HCT116 (cell line): ENCODE measurements at regions not wholly inside any gene's neighbourhood (a gene's known extent, or its start where the extent isn't known, plus 50 kb on each side); places are given as distances from the start of the nearest gene placed in this dataset.

ENCODE experiments used
- ATAC-seq: fragments of 200-7000 bp; cut with Tn5 transposase; 2 replicates; pipeline ENCODE4 v1.9.1; 2020; ENCODE audit warnings: mild to moderate bottlenecking, moderate library complexity
- BruUV-seq: library from RNA; stranded (reverse); fragments of 400-500 nt; replicated peaks from 2 replicates; lab custom pipeline; 2021; lab: Mats Ljungman, UMichigan
- CTCF ChIA-PET: fragments of 300-600 bp; sonication (Branson Sonifier 250); formaldehyde crosslinking; loops from one replicate; lab custom pipeline; 2021; ENCODE audit warnings: antibody characterized with exemption; lab: Charles Lee
- POLR2A ChIA-PET: fragments of 300-600, 350-600 bp; sonication (Branson Sonifier 250); formaldehyde crosslinking; loops from one replicate; lab custom pipeline; 2021; ENCODE audit warnings: antibody characterized with exemption; lab: Charles Lee
- RAD21 ChIA-PET, 2 experiments: fragments of 300-600 bp; sonication (Branson Sonifier 250); formaldehyde crosslinking; loops; one replicate each; lab custom pipeline; 2023; ENCODE audit warnings: low total read pairs in 2 of 2; ENCODE audit not compliant: uncharacterized antibody in 2 of 2, unreplicated experiment in 2 of 2, low non-redundant PET in 1 of 2; lab: Charles Lee
- DNase-seq: peaks from one replicate; pipeline ENCODE4 v3.0.0-alpha.2; 2010; ENCODE audit warnings: low read depth, low spot score
- H2AFZ ChIP-seq: fragments of 200-600 bp; shearing (Covaris generic), sonication (generic); 2 replicates; pipeline ENCODE4 v1.6.1; 2017; ENCODE audit warnings: low read depth, mixed run types, mixed read lengths, antibody characterized with exemption, low read length; ENCODE audit not compliant: poor library complexity, severe bottlenecking
- H3K27ac ChIP-seq: 2 replicates; pipeline ENCODE4 v1.5.1; 2012; ENCODE audit warnings: low read depth, low read length
- H3K27me3 ChIP-seq: fragments of 200-600 bp; sonication (generic); 2 replicates; pipeline ENCODE4 v1.6.1; 2016; ENCODE audit warnings: mixed run types, low read length, mixed read lengths; ENCODE audit not compliant: insufficient read depth
- H3K36me3 ChIP-seq, 2 experiments: fragments of 200-500 bp in 1 of 2; fragments of 200-600 bp in 1 of 2; sonication (Bioruptor generic) in 1 of 2; sonication (generic) in 1 of 2; 2 replicates each; pipeline versions ENCODE4 v1.5.1 to v1.6.1; 2014 to 2016; ENCODE audit warnings: low read length in 2 of 2, inconsistent platforms in 1 of 2, mixed read lengths in 1 of 2, mixed run types in 1 of 2; ENCODE audit not compliant: insufficient read depth in 2 of 2, control insufficient read depth in 1 of 2
- H3K4me1 ChIP-seq, 2 experiments: fragments of 200-600 bp in 1 of 2; sonication (generic) in 1 of 2; 2 replicates each; pipeline versions ENCODE4 v1.5.1 to v1.6.1; 2012 to 2017; ENCODE audit warnings: low read length in 2 of 2, inconsistent platforms in 1 of 2, mild to moderate bottlenecking in 1 of 2, mixed read lengths in 1 of 2, mixed run types in 1 of 2, moderate library complexity in 1 of 2; ENCODE audit not compliant: insufficient read depth in 2 of 2, control insufficient read depth in 1 of 2
- H3K4me2 ChIP-seq: fragments of 200-600 bp; sonication (generic); 2 replicates; pipeline ENCODE4 v1.6.1; 2017; ENCODE audit warnings: mixed run types, low read length, mixed read lengths
- H3K4me3 ChIP-seq, 2 experiments: fragments of 200-600 bp in 1 of 2; sonication (generic) in 1 of 2; replicated peaks in 1 of 2; 2 replicates each; pipeline ENCODE4 v1.5.1; 2011 to 2016; ENCODE audit warnings: low read length in 2 of 2, control low read depth in 1 of 2, low read depth in 1 of 2, mild to moderate bottlenecking in 1 of 2, mixed read lengths in 1 of 2, mixed run types in 1 of 2
- H3K79me2 ChIP-seq: fragments of 200-600 bp; sonication (generic); 2 replicates; pipeline ENCODE4 v1.6.1; 2017; ENCODE audit warnings: mild to moderate bottlenecking, mixed run types, low read length, moderate library complexity, mixed read lengths; ENCODE audit not compliant: insufficient read depth
- H3K9ac ChIP-seq: fragments of 200-600 bp; sonication (generic); 2 replicates; pipeline ENCODE4 v1.6.1; 2016; ENCODE audit warnings: low read length, mixed read lengths
- H3K9me2 ChIP-seq: fragments of 200-600 bp; sonication (generic), shearing (Covaris generic); 2 replicates; pipeline ENCODE4 v1.6.1; 2017; ENCODE audit warnings: mixed run types, mild to moderate bottlenecking, moderate library complexity; ENCODE audit not compliant: insufficient read depth
- H3K9me3 ChIP-seq, 2 experiments: fragments of 200-500 bp in 1 of 2; fragments of 200-600 bp in 1 of 2; sonication (Bioruptor generic) in 1 of 2; sonication (generic) in 1 of 2; 2 replicates each; pipeline ENCODE4 v1.6.1; 2014 to 2017; ENCODE audit warnings: low read length in 2 of 2, mixed read lengths in 2 of 2, inconsistent platforms in 1 of 2, low read depth in 1 of 2, mild to moderate bottlenecking in 1 of 2, mixed run types in 1 of 2, moderate library complexity in 1 of 2; ENCODE audit not compliant: control insufficient read depth in 1 of 2, insufficient read depth in 1 of 2
- H4K20me1 ChIP-seq: fragments of 200-600 bp; sonication (generic), shearing (Covaris generic); 2 replicates; pipeline ENCODE4 v1.6.1; 2017; ENCODE audit warnings: mixed run types, mild to moderate bottlenecking, moderate library complexity; ENCODE audit not compliant: insufficient read depth
- EZH2 ChIP-seq: fragments of 200-600 bp; sonication (generic); IDR thresholded peaks from 2 replicates; pipeline ENCODE4 v1.6.1; 2017; ENCODE audit warnings: antibody characterized with exemption, mixed run types
- EZH2phosphoT487 ChIP-seq: fragments of 200-600 bp; IDR thresholded peaks from 2 replicates; pipeline ENCODE4 v1.6.1; 2018; ENCODE audit warnings: antibody characterized with exemption, borderline replicate concordance
- JUND ChIP-seq: IDR thresholded peaks from 2 replicates; pipeline ENCODE4 v1.6.1; 2012
- MAX ChIP-seq: IDR thresholded peaks from 2 replicates; pipeline ENCODE4 v1.6.1; 2012
- POLR2AphosphoS5 ChIP-seq: IDR thresholded peaks from 2 replicates; pipeline ENCODE4 v1.6.1; 2011; ENCODE audit warnings: mild to moderate bottlenecking, low read depth, low read length, moderate library complexity
- REST ChIP-seq: IDR thresholded peaks from 2 replicates; pipeline ENCODE4 v1.6.1; 2012; ENCODE audit warnings: low read depth
- SRF ChIP-seq: IDR thresholded peaks from 2 replicates; pipeline ENCODE4 v1.6.1; 2012; ENCODE audit warnings: low read depth
- TCF7L2 ChIP-seq: IDR thresholded peaks from 2 replicates; pipeline ENCODE4 v1.7.0; 2011; ENCODE audit warnings: borderline replicate concordance, inconsistent platforms; ENCODE audit not compliant: insufficient read depth, insufficient read length; ENCODE audit errors: extremely low read depth
- YY1 ChIP-seq: IDR thresholded peaks from 2 replicates; pipeline ENCODE4 v1.6.1; 2011; ENCODE audit warnings: low read length, low read depth, moderate library complexity, mild to moderate bottlenecking; ENCODE audit not compliant: insufficient replicate concordance; ENCODE audit errors: extremely low read depth
- ZFX ChIP-seq: fragments of 450-650 bp; IDR thresholded peaks from 2 replicates; pipeline ENCODE4 v1.6.1; 2017
- ZNF274 ChIP-seq: fragments of 200-500 bp; sonication (Bioruptor generic); IDR thresholded peaks from 2 replicates; pipeline ENCODE4 v1.6.1; 2014; ENCODE audit warnings: mild to moderate bottlenecking, low read depth, low read length, inconsistent platforms
- intact Hi-C: fragments of 100-400 bp; cut with micrococcal nuclease; formaldehyde crosslinking; loops from 2 replicates; pipeline ENCODE4 v1.10.0; 2022
- TF ChIP-seq, protein P1 (sequence below): IDR thresholded peaks from 2 replicates; pipeline ENCODE4 v1.6.1; 2012
- TF ChIP-seq, protein P2 (sequence below), 3 experiments: fragments of 200-600 bp in 1 of 3; sonication (generic) in 1 of 3; IDR thresholded peaks in 2 of 3; conservative IDR thresholded peaks in 1 of 3; 2 replicates each; pipeline ENCODE4 v1.5.1; 2012 to 2017; ENCODE audit warnings: low read depth in 2 of 3, low read length in 2 of 3, antibody characterized with exemption in 1 of 3, borderline replicate concordance in 1 of 3, control low read depth in 1 of 3, mild to moderate bottlenecking in 1 of 3, mixed read lengths in 1 of 3, mixed run types in 1 of 3, moderate library complexity in 1 of 3; ENCODE audit not compliant: insufficient read depth in 1 of 3

DNA sequence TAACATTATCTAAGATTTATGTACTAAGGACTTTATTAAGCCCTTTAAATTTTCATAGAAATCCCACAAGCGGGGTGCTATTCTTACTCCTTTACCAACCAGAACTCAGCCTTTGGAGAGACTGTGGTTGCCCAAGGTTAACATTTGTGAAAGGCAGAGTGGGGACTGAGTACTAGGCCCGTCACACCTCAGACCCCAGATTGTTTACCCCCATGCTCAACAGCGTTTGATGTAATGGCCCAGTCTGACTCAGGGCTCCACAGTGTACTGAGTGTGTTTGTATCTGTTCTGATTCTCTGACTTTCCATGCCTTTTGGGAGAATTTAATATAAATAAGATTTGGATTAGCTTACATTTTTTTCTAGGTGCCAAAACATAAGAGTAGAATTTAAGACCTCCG, 110.0 kb downstream of the GAS1 start:
- DNase-seq (no peak), ATAC-seq (no peak)
- H3K9me2 ChIP-seq, result no peaks in the 10 kb centered on the region
- H3K79me2 ChIP-seq, result no peaks in the 10 kb centered on the region
- H3K27ac ChIP-seq, result no peak overlapping the region
- no peaks in the 10 kb centered on the region for H3K36me3 ChIP-seq
- peaks cover 44% of the 10 kb centered on the region for H3K27me3 ChIP-seq
- H4K20me1 ChIP-seq, result no peaks in the 10 kb centered on the region
- H3K4me1 ChIP-seq, result no peaks in the 10 kb centered on the region
- H3K4me2 ChIP-seq, result no peak overlapping the region
- intact Hi-C loops, result no loop called here
- H3K9me3 ChIP-seq, result no peaks in the 10 kb centered on the region
- no peak overlapping the region for H3K9ac ChIP-seq
- ChIA-PET RAD21 (no interaction called here), CTCF (no interaction called here), POLR2A (no interaction called here)
- H3K4me3 ChIP-seq, result no peak overlapping the region
- BruUV-seq, result no TSS peak
- no peak overlapping the region for H2AFZ ChIP-seq
- TF ChIP-seq ZNF274 (no peak), MAX (no peak), ZFX (no peak), TCF7L2 (no peak), EZH2 (no peak), SRF (no peak), JUND (no peak), POLR2AphosphoS5 (no peak), YY1 (no peak), EZH2phosphoT487 (no peak), REST (no peak)
- TF ChIP-seq, protein P1, sequence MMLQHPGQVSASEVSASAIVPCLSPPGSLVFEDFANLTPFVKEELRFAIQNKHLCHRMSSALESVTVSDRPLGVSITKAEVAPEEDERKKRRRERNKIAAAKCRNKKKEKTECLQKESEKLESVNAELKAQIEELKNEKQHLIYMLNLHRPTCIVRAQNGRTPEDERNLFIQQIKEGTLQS, result no peak
- TF ChIP-seq, protein P2, sequence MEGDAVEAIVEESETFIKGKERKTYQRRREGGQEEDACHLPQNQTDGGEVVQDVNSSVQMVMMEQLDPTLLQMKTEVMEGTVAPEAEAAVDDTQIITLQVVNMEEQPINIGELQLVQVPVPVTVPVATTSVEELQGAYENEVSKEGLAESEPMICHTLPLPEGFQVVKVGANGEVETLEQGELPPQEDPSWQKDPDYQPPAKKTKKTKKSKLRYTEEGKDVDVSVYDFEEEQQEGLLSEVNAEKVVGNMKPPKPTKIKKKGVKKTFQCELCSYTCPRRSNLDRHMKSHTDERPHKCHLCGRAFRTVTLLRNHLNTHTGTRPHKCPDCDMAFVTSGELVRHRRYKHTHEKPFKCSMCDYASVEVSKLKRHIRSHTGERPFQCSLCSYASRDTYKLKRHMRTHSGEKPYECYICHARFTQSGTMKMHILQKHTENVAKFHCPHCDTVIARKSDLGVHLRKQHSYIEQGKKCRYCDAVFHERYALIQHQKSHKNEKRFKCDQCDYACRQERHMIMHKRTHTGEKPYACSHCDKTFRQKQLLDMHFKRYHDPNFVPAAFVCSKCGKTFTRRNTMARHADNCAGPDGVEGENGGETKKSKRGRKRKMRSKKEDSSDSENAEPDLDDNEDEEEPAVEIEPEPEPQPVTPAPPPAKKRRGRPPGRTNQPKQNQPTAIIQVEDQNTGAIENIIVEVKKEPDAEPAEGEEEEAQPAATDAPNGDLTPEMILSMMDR (IDR thresholded peaks at IDR 0.05 in 2 of 3, conservative IDR thresholded peaks at IDR 0.05 in 1 of 3; ENCODE audit: borderline replicate concordance in 1 of 3, insufficient read depth in 1 of 3, low read depth in 2 of 3, low read length in 2 of 3), result no peak
